HepG2 (cell line): ENCODE measurements at regions not wholly inside any gene's neighbourhood (a gene's known extent, or its start where the extent isn't known, plus 50 kb on each side); places are given as distances from the start of the nearest gene placed in this dataset.

Experiments
- ATAC-seq: fragments of 200-7000 bp; cut with Tn5 transposase; 3 replicates; pipeline ENCODE4 v1.9.1; 2020; ENCODE audit warnings: mild to moderate bottlenecking, moderate library complexity
- BruUV-seq: library from RNA; stranded (reverse); fragments of 400-500 nt; replicated peaks from 2 replicates; lab custom pipeline; 2021; lab: Mats Ljungman, UMichigan
- CTCF ChIA-PET: fragments of 300-600 bp; formaldehyde crosslinking; extraction: SDS; loops from one replicate; lab custom pipeline; 2021; ENCODE audit warnings: low total read pairs, inconsistent platforms, low intra/inter-chr PET ratio; lab: Yijun Ruan, JAX
- POLR2A ChIA-PET: fragments of 350-600 bp; sonication (Branson Sonifier 250); formaldehyde crosslinking; loops from one replicate; lab custom pipeline; 2020; ENCODE audit warnings: antibody characterized with exemption, inconsistent platforms; lab: Yijun Ruan, JAX
- DNase-seq: peaks from one replicate; pipeline ENCODE4 v3.0.0-alpha.2; 2015; ENCODE audit warnings: low spot score
- FAIRE-seq: peaks from 3 replicates; lab custom pipeline; 2011; peaks lifted over from hg19 to GRCh38; lab: Jason Lieb, UNC
- H2AFZ ChIP-seq: one replicate; pipeline ENCODE4 v1.6.1; 2011; ENCODE audit warnings: low read length, inconsistent platforms
- H3K27ac ChIP-seq: fragments of 300-600 bp; 3 replicates; pipeline ENCODE4 v1.8.0; 2011; ENCODE audit warnings: mixed run types, mild to moderate bottlenecking, mixed read lengths, low read length, inconsistent platforms; ENCODE audit not compliant: insufficient read depth; ENCODE audit errors: extremely low read length
- H3K27me3 ChIP-seq, 2 experiments: fragments of 200-600 bp in 1 of 2; 2 replicates in 1 of 2; 3 replicates in 1 of 2; pipeline versions ENCODE4 v1.6.0 to v1.8.0; 2011; ENCODE audit warnings: low read length in 2 of 2, mild to moderate bottlenecking in 2 of 2, moderate library complexity in 2 of 2, inconsistent platforms in 1 of 2; ENCODE audit not compliant: insufficient read depth in 2 of 2, control insufficient read depth in 1 of 2
- H3K36me3 ChIP-seq, 2 experiments: fragments of 200-600 bp in 1 of 2; replicated peaks in 1 of 2; 2 replicates in 1 of 2; 3 replicates in 1 of 2; pipeline versions ENCODE4 v1.5.1 to v1.8.0; 2011; ENCODE audit warnings: low read length in 2 of 2, inconsistent platforms in 1 of 2; ENCODE audit not compliant: insufficient read depth in 2 of 2, control insufficient read depth in 1 of 2
- H3K4me1 ChIP-seq: 2 replicates; pipeline ENCODE4 v1.5.1; 2012; ENCODE audit warnings: low read length, inconsistent platforms; ENCODE audit not compliant: insufficient read depth
- H3K4me2 ChIP-seq: 2 replicates; pipeline ENCODE4 v1.6.0; 2011; ENCODE audit warnings: low read depth, low read length, inconsistent platforms
- H3K4me3 ChIP-seq, 3 experiments: fragments of 200-600 bp in 1 of 3; sonication (generic), shearing (Covaris generic) in 1 of 3; replicated peaks in 1 of 3; 2 replicates each; pipeline ENCODE4 v1.5.1; 2011 to 2016; ENCODE audit warnings: low read length in 3 of 3, inconsistent platforms in 2 of 3, low read depth in 2 of 3, mild to moderate bottlenecking in 2 of 3, control low read depth in 1 of 3, mixed read lengths in 1 of 3; ENCODE audit not compliant: insufficient read depth in 1 of 3
- H3K79me2 ChIP-seq: one replicate; pipeline ENCODE4 v1.6.1; 2011; ENCODE audit warnings: low read length, inconsistent platforms; ENCODE audit not compliant: insufficient read depth
- H3K9ac ChIP-seq: 2 replicates; pipeline ENCODE4 v1.6.0; 2011; ENCODE audit warnings: mild to moderate bottlenecking, low read depth, low read length, inconsistent platforms; ENCODE audit not compliant: insufficient read depth
- H3K9me3 ChIP-seq: 2 replicates; pipeline ENCODE4 v1.5.1; 2012; ENCODE audit warnings: mild to moderate bottlenecking, low read length
- H4K20me1 ChIP-seq: 2 replicates; pipeline ENCODE4 v1.6.0; 2011; ENCODE audit warnings: inconsistent platforms, mild to moderate bottlenecking, low read length, moderate library complexity; ENCODE audit not compliant: insufficient read depth
- BRCA1 ChIP-seq: sonication (generic); formaldehyde crosslinking; IDR thresholded peaks from 2 replicates; pipeline ENCODE4 v1.4.0; 2020; ENCODE audit warnings: missing genetic modification reagents
- GABPA ChIP-seq, 2 experiments: IDR thresholded peaks; 2 replicates each; pipeline ENCODE4 v1.6.1; 2011 to 2016; ENCODE audit warnings: low read depth in 2 of 2, low read length in 1 of 2, missing biosample characterization in 1 of 2, missing genetic modification characterization in 1 of 2
- NFYB ChIP-seq: sonication (generic); formaldehyde crosslinking; IDR thresholded peaks from 2 replicates; pipeline ENCODE4 v1.4.0; 2020; ENCODE audit warnings: missing genetic modification reagents
- NKX3-1 ChIP-seq: sonication (generic); formaldehyde crosslinking; IDR thresholded peaks from 2 replicates; pipeline ENCODE4 v1.5.0; 2020; ENCODE audit warnings: missing genetic modification reagents
- TAF15 ChIP-seq: fragments of 200-400 bp; formaldehyde crosslinking; IDR thresholded peaks from one replicate; pipeline ENCODE4 v1.6.1; 2018; ENCODE audit warnings: mild to moderate bottlenecking, low read depth, low read length; ENCODE audit not compliant: poor library complexity, severe bottlenecking
- TMF1 ChIP-seq: sonication (generic); formaldehyde crosslinking; IDR thresholded peaks from 2 replicates; pipeline ENCODE4 v1.8.1; 2022; ENCODE audit warnings: low read depth, missing genetic modification reagents
- ZBTB8A ChIP-seq: sonication (generic); formaldehyde crosslinking; IDR thresholded peaks from 2 replicates; pipeline ENCODE4 v1.4.0; 2020; ENCODE audit warnings: mild to moderate bottlenecking, low read depth, missing genetic modification reagents, borderline replicate concordance
- ZNF17 ChIP-seq: sonication (generic); formaldehyde crosslinking; IDR thresholded peaks from 2 replicates; pipeline ENCODE4 v1.5.0; 2020; ENCODE audit warnings: mild to moderate bottlenecking, missing genetic modification reagents
- ZNF296 ChIP-seq: sonication (generic); formaldehyde crosslinking; conservative IDR thresholded peaks from 2 replicates; pipeline ENCODE4 v1.5.0; 2020; ENCODE audit warnings: mild to moderate bottlenecking, missing genetic modification reagents
- ZNF331 ChIP-seq: sonication (generic); formaldehyde crosslinking; IDR thresholded peaks from 2 replicates; pipeline ENCODE4 v1.4.0; 2020; ENCODE audit warnings: missing genetic modification reagents
- ZNF660 ChIP-seq: sonication (generic); formaldehyde crosslinking; IDR thresholded peaks from 2 replicates; pipeline ENCODE4 v1.5.1; 2020; ENCODE audit warnings: mild to moderate bottlenecking, low read depth, missing genetic modification reagents, borderline replicate concordance
- ZNF746 ChIP-seq: sonication (generic); formaldehyde crosslinking; IDR thresholded peaks from 2 replicates; pipeline ENCODE4 v1.8.0; 2022; ENCODE audit warnings: mild to moderate bottlenecking, missing genetic modification reagents
- WGBS: methylation state at CpG from one replicate; pipeline ENCODE4 v1.1.6; 2017; ENCODE audit warnings: low lambda C conversion rate; 5-methylcytosine and 5-hydroxymethylcytosine counted together
- in situ Hi-C: cut with HindIII; loops from 2 replicates; pipeline ENCODE4 v1.10.0; 2017; ENCODE audit warnings: low pct_unique_long_range_greater_than_20kb; ENCODE audit not compliant: extremely low pct_ligation_motif_present
- intact Hi-C: fragments of 100-400 bp; cut with micrococcal nuclease; formaldehyde crosslinking; loops from one replicate; pipeline ENCODE4 v1.10.0; 2022; ENCODE audit not compliant: unreplicated experiment
- TF ChIP-seq, protein P1 (sequence below): IDR thresholded peaks from 2 replicates; pipeline ENCODE4 v1.6.1; 2016; ENCODE audit warnings: missing compliant biosample characterization, missing genetic modification reagents, borderline replicate concordance
- TF ChIP-seq, protein P2 (sequence below): sonication (generic); formaldehyde crosslinking; IDR thresholded peaks from 2 replicates; pipeline ENCODE4 v1.4.0; 2020; ENCODE audit warnings: mild to moderate bottlenecking, missing genetic modification reagents
- TF ChIP-seq, protein P3 (sequence below): sonication (generic); formaldehyde crosslinking; IDR thresholded peaks from 2 replicates; pipeline ENCODE4 v1.4.0; 2020; ENCODE audit warnings: mild to moderate bottlenecking, low read depth, missing genetic modification reagents

DNA sequence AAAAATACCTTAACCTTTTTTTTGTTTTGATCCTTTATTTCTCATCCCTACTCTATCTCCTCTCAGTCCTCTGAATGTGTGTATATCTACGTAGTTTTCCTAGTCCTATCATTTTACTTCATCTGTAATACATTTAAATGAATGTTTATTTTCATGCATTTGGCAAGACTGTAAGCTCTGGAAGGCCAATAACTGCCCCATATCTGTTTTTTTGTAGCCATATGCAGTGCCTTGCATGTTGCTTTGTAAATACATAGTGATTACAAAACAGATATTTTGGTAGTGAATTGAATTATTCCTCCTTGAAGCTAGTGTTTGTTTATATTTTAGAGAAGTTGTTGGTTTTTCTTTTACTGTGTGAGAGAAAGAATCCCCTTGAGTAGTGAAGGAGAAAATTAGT, 450.2 kb downstream of the PCDH18 start:
- Histone ChIP-seq H3K4me1 (no peaks in the 10 kb centered on the region), H3K4me3 (no peak overlapping the region), H3K27ac (no peak overlapping the region), H4K20me1 (no peaks in the 10 kb centered on the region), H3K79me2 (no peaks in the 10 kb centered on the region), H3K9me3 (no peaks in the 10 kb centered on the region), H3K4me2 (no peak overlapping the region), H2AFZ (no peak overlapping the region), H3K9ac (no peak overlapping the region), H3K27me3 (no peaks in the 10 kb centered on the region), H3K36me3 (no peaks in the 10 kb centered on the region)
- ChIA-PET POLR2A (no interaction called here), CTCF (no interaction called here)
- intact Hi-C loops (no loop called here), in situ Hi-C loops (no loop called here)
- BruUV-seq, result no TSS peak
- DNase-seq, result no peak
- 9% methylated on average over 1 of the region's 1 CpG for WGBS
- ATAC-seq, result no peak
- FAIRE-seq, result no peak
- TF ChIP-seq ZNF17 (CRISPR knock-in tag) (no peak), ZNF660 (CRISPR knock-in tag) (no peak), NKX3-1 (CRISPR knock-in tag) (no peak), ZNF296 (CRISPR knock-in tag) (no peak), TAF15 (no peak), GABPA (IDR thresholded peaks at IDR 0.05; ENCODE audit: low read depth, low read length) (no peak), GABPA (CRISPR knock-in tag; IDR thresholded peaks at IDR 0.05; ENCODE audit: low read depth) (no peak), ZNF746 (CRISPR knock-in tag) (no peak), BRCA1 (no peak), NFYB (CRISPR knock-in tag) (no peak), TMF1 (no peak), ZNF331 (CRISPR knock-in tag) (no peak), ZBTB8A (CRISPR knock-in tag) (no peak)
- TF ChIP-seq, protein P1, sequence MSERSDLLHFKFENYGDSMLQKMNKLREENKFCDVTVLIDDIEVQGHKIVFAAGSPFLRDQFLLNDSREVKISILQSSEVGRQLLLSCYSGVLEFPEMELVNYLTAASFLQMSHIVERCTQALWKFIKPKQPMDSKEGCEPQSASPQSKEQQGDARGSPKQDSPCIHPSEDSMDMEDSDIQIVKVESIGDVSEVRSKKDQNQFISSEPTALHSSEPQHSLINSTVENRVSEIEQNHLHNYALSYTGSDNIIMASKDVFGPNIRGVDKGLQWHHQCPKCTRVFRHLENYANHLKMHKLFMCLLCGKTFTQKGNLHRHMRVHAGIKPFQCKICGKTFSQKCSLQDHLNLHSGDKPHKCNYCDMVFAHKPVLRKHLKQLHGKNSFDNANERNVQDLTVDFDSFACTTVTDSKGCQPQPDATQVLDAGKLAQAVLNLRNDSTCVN, result no peak
- TF ChIP-seq, protein P2, sequence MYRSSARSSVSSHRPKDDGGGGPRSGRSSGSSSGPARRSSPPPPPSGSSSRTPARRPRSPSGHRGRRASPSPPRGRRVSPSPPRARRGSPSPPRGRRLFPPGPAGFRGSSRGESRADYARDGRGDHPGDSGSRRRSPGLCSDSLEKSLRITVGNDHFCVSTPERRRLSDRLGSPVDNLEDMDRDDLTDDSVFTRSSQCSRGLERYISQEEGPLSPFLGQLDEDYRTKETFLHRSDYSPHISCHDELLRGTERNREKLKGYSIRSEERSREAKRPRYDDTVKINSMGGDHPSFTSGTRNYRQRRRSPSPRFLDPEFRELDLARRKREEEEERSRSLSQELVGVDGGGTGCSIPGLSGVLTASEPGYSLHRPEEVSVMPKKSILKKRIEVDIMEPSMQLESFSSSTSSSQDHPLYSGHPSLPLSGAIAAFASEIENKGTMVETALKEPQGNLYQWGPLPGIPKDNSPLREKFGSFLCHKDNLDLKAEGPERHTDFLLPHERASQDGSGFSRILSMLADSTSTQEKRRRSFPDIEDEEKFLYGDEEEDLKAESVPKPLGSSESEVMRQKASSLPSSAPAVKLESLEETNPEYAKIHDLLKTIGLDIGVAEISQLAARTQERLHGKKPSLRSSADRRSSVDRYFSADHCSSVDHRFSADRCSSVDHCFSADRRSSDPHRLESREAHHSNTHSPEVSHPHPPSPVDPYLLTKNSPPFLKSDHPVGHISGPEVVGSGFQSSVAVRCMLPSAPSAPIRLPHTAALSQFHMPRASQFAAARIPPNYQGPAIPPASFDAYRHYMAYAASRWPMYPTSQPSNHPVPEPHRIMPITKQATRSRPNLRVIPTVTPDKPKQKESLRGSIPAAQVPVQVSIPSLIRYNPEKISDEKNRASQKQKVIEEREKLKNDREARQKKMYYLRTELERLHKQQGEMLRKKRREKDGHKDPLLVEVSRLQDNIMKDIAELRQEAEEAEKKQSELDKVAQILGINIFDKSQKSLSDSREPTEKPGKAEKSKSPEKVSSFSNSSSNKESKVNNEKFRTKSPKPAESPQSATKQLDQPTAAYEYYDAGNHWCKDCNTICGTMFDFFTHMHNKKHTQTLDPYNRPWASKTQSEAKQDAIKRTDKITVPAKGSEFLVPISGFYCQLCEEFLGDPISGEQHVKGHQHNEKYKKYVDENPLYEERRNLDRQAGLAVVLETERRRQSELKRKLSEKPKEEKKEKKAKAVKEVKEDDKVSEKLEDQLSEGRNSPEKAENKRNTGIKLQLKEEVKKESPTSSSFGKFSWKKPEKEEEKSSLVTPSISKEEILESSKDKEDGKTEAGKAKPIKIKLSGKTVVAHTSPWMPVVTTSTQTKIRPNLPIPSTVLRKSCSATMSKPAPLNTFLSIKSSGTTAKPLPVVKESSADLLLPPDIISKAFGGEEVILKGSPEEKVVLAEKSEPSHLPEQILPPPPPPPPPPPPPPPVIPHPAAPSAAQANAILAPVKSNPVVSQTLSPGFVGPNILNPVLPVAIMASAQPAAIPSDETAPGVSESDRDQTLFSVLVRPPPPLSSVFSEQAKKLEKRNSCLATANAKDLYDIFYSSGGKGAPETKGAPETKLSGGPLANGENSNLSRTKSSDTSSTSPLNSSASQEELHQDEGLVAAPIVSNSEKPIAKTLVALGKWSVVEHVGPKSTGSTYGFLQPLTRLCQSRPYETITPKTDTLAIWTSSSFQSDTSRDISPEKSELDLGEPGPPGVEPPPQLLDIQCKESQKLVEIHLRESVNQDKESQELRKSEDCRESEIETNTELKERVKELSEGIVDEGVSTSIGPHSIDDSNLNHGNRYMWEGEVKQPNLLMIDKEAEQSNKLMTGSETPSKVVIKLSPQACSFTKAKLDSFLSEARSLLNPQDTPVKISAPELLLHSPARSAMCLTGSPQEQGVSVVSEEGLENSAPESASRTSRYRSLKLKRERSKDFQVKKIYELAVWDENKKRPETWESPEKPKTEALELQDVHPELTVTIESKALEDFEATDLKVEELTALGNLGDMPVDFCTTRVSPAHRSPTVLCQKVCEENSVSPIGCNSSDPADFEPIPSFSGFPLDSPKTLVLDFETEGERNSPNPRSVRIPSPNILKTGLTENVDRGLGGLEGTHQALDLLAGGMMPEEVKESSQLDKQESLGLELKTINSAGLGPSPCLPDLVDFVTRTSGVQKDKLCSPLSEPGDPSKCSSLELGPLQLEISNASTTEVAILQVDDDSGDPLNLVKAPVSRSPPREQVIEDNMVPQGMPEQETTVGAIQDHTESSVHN (CRISPR knock-in tag), result no peak
- TF ChIP-seq, protein P3, sequence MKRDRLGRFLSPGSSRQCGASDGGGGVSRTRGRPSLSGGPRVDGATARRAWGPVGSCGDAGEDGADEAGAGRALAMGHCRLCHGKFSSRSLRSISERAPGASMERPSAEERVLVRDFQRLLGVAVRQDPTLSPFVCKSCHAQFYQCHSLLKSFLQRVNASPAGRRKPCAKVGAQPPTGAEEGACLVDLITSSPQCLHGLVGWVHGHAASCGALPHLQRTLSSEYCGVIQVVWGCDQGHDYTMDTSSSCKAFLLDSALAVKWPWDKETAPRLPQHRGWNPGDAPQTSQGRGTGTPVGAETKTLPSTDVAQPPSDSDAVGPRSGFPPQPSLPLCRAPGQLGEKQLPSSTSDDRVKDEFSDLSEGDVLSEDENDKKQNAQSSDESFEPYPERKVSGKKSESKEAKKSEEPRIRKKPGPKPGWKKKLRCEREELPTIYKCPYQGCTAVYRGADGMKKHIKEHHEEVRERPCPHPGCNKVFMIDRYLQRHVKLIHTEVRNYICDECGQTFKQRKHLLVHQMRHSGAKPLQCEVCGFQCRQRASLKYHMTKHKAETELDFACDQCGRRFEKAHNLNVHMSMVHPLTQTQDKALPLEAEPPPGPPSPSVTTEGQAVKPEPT (CRISPR knock-in tag), result no peak
